HEK293 (cell line): ENCODE measurements at regions not wholly inside any gene's neighbourhood (a gene's known extent, or its start where the extent isn't known, plus 50 kb on each side); places are given as distances from the start of the nearest gene placed in this dataset.

ENCODE experiments used
- CTCF ChIA-PET: fragments of 350-600 bp; formaldehyde crosslinking; extraction: SDS; loops from one replicate; lab custom pipeline; 2021; ENCODE audit warnings: antibody characterized with exemption; lab: Yijun Ruan, JAX
- POLR2A ChIA-PET: fragments of 300-600 bp; formaldehyde crosslinking; extraction: SDS; loops from one replicate; lab custom pipeline; 2020; ENCODE audit warnings: antibody characterized with exemption, inconsistent platforms; lab: Yijun Ruan, JAX
- H3K27ac ChIP-seq: fragments of 200-500 bp; sonication (Bioruptor generic); 2 replicates; pipeline ENCODE4 v1.5.1; 2014; ENCODE audit warnings: low read depth, low read length, control low read depth, inconsistent platforms; ENCODE audit errors: extremely low read depth
- H3K36me3 ChIP-seq, 2 experiments: fragments of 200-500 bp in 1 of 2; sonication (Bioruptor generic) in 1 of 2; 1 replicate in 1 of 2; 2 replicates in 1 of 2; pipeline ENCODE4 v1.5.1; 2014 to 2017; ENCODE audit warnings: inconsistent platforms in 2 of 2, low read length in 2 of 2; ENCODE audit not compliant: control insufficient read depth in 2 of 2, insufficient read depth in 1 of 2
- H3K4me1 ChIP-seq: fragments of 200-500 bp; sonication (Bioruptor generic); 2 replicates; pipeline ENCODE4 v1.5.1; 2014; ENCODE audit warnings: mild to moderate bottlenecking, low read length, inconsistent platforms; ENCODE audit not compliant: control insufficient read depth, insufficient read depth
- H3K4me3 ChIP-seq: 2 replicates; pipeline ENCODE4 v1.5.1; 2011; ENCODE audit warnings: low read depth, mild to moderate bottlenecking, control low read depth, low read length, moderate library complexity
- H3K9me3 ChIP-seq: fragments of 200-500 bp; sonication (Bioruptor generic); 2 replicates; pipeline ENCODE4 v1.5.1; 2014; ENCODE audit warnings: low read depth, low read length, inconsistent platforms; ENCODE audit not compliant: control insufficient read depth, insufficient read depth
- GLIS1 ChIP-seq: fragments of 450-650 bp; formaldehyde crosslinking; IDR thresholded peaks from 2 replicates; pipeline ENCODE4 v1.5.1; 2016; ENCODE audit warnings: missing biosample characterization, missing genetic modification characterization
- KLF10 ChIP-seq: fragments of 450-650 bp; IDR thresholded peaks from 2 replicates; pipeline ENCODE4 v1.5.1; 2018; ENCODE audit warnings: missing biosample characterization, mild to moderate bottlenecking, missing genetic modification characterization
- ZBTB1 ChIP-seq: fragments of 450-650 bp; formaldehyde crosslinking; IDR thresholded peaks from 2 replicates; pipeline ENCODE4 v1.5.1; 2016; ENCODE audit warnings: missing biosample characterization, missing genetic modification characterization
- ZBTB21 ChIP-seq: fragments of 450-650 bp; formaldehyde crosslinking; IDR thresholded peaks from 2 replicates; pipeline ENCODE4 v1.5.1; 2017; ENCODE audit warnings: missing biosample characterization, missing genetic modification characterization
- ZNF155 ChIP-seq: fragments of 450-650 bp; formaldehyde crosslinking; IDR thresholded peaks from 2 replicates; pipeline ENCODE4 v1.5.1; 2016; ENCODE audit warnings: missing biosample characterization, missing genetic modification characterization
- ZNF214 ChIP-seq: fragments of 450-650 bp; formaldehyde crosslinking; IDR thresholded peaks from 2 replicates; pipeline ENCODE4 v1.5.1; 2017; ENCODE audit warnings: missing biosample characterization, mild to moderate bottlenecking, missing genetic modification characterization, borderline replicate concordance
- ZNF350 ChIP-seq: fragments of 450-650 bp; formaldehyde crosslinking; IDR thresholded peaks from 2 replicates; pipeline ENCODE4 v1.5.0; 2017; ENCODE audit warnings: missing biosample characterization, mild to moderate bottlenecking, missing genetic modification characterization
- ZNF423 ChIP-seq: fragments of 450-650 bp; formaldehyde crosslinking; IDR thresholded peaks from 2 replicates; pipeline ENCODE4 v1.5.1; 2016; ENCODE audit warnings: missing biosample characterization, missing genetic modification characterization
- ZNF501 ChIP-seq: fragments of 450-650 bp; formaldehyde crosslinking; IDR thresholded peaks from 2 replicates; pipeline ENCODE4 v1.5.1; 2016; ENCODE audit warnings: missing biosample characterization, missing genetic modification characterization
- ZNF600 ChIP-seq: fragments of 450-650 bp; formaldehyde crosslinking; IDR thresholded peaks from 2 replicates; pipeline ENCODE4 v1.5.1; 2016; ENCODE audit warnings: missing biosample characterization, missing genetic modification characterization
- ZNF792 ChIP-seq: fragments of 450-650 bp; formaldehyde crosslinking; IDR thresholded peaks from 2 replicates; pipeline ENCODE4 v1.5.1; 2016; ENCODE audit warnings: missing biosample characterization, missing genetic modification characterization
- ZSCAN30 ChIP-seq: fragments of 450-650 bp; IDR thresholded peaks from 2 replicates; pipeline ENCODE4 v1.5.1; 2018; ENCODE audit warnings: missing biosample characterization, mild to moderate bottlenecking, missing genetic modification characterization, moderate library complexity
- TF ChIP-seq, protein P1 (sequence below): fragments of 450-650 bp; formaldehyde crosslinking; IDR thresholded peaks from 2 replicates; pipeline ENCODE4 v1.5.1; 2016; ENCODE audit warnings: missing biosample characterization, missing genetic modification characterization
- TF ChIP-seq, protein P2 (sequence below): fragments of 450-650 bp; formaldehyde crosslinking; IDR thresholded peaks from 2 replicates; pipeline ENCODE4 v1.5.1; 2016; ENCODE audit warnings: missing biosample characterization, missing genetic modification characterization
- TF ChIP-seq, protein P3 (sequence below): sonication (generic); formaldehyde crosslinking; IDR thresholded peaks from 2 replicates; pipeline ENCODE4 v1.8.1; 2022; ENCODE audit warnings: mild to moderate bottlenecking, moderate library complexity, missing genetic modification reagents
- TF ChIP-seq, protein P4 (sequence below): fragments of 450-650 bp; formaldehyde crosslinking; IDR thresholded peaks from 2 replicates; pipeline ENCODE4 v1.5.1; 2016; ENCODE audit warnings: missing biosample characterization, missing genetic modification characterization
- TF ChIP-seq, protein P5 (sequence below): fragments of 450-650 bp; formaldehyde crosslinking; IDR thresholded peaks from 2 replicates; pipeline ENCODE4 v1.5.1; 2016; ENCODE audit warnings: missing biosample characterization, missing genetic modification characterization
- TF ChIP-seq, protein P6 (sequence below): fragments of 450-650 bp; formaldehyde crosslinking; IDR thresholded peaks from 2 replicates; pipeline ENCODE4 v1.5.1; 2016; ENCODE audit warnings: missing biosample characterization, missing genetic modification characterization, low read depth

DNA sequence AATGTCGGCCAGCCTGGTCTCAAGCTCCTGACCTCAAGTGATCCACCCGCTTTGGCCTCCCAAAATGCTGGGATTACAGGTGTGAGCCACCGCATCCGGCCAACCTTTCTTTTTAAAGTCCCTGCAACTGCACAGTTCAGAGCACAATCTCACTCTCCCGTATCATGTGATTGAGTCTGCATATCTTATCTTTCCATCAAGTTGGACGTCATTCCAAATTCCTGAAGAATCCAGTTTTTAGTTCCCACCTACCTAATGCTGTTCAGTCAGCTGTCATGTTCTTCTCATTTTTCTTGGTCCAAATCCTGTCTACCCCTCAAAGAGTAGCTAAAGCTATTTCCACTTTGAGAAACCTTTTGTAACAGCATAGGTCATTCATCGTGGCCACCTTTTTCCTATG is 110.8 kb upstream of the FBXO11 start:
- no peak for TF ChIP-seq ZNF350
- TF ChIP-seq, protein P1, sequence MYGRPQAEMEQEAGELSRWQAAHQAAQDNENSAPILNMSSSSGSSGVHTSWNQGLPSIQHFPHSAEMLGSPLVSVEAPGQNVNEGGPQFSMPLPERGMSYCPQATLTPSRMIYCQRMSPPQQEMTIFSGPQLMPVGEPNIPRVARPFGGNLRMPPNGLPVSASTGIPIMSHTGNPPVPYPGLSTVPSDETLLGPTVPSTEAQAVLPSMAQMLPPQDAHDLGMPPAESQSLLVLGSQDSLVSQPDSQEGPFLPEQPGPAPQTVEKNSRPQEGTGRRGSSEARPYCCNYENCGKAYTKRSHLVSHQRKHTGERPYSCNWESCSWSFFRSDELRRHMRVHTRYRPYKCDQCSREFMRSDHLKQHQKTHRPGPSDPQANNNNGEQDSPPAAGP (tag by site-specific recombination) = no peak
- no peak for TF ChIP-seq ZNF214 (tag by site-specific recombination)
- no peak for TF ChIP-seq ZNF155 (tag by site-specific recombination)
- no peak for TF ChIP-seq ZNF792 (tag by site-specific recombination)
- TF ChIP-seq ZNF423 (tag by site-specific recombination) = no peak
- TF ChIP-seq ZNF600 (tag by site-specific recombination) = no peak
- no peak for TF ChIP-seq KLF10 (tag by site-specific recombination)
- no peak for TF ChIP-seq ZNF501 (tag by site-specific recombination)
- TF ChIP-seq ZBTB21 (tag by site-specific recombination) = no peak
- TF ChIP-seq, protein P2, sequence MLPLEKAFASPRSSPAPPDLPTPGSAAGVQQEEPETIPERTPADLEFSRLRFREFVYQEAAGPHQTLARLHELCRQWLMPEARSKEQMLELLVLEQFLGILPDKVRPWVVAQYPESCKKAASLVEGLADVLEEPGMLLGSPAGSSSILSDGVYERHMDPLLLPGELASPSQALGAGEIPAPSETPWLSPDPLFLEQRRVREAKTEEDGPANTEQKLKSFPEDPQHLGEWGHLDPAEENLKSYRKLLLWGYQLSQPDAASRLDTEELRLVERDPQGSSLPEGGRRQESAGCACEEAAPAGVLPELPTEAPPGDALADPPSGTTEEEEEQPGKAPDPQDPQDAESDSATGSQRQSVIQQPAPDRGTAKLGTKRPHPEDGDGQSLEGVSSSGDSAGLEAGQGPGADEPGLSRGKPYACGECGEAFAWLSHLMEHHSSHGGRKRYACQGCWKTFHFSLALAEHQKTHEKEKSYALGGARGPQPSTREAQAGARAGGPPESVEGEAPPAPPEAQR (tag by site-specific recombination) = no peak
- TF ChIP-seq, protein P3, sequence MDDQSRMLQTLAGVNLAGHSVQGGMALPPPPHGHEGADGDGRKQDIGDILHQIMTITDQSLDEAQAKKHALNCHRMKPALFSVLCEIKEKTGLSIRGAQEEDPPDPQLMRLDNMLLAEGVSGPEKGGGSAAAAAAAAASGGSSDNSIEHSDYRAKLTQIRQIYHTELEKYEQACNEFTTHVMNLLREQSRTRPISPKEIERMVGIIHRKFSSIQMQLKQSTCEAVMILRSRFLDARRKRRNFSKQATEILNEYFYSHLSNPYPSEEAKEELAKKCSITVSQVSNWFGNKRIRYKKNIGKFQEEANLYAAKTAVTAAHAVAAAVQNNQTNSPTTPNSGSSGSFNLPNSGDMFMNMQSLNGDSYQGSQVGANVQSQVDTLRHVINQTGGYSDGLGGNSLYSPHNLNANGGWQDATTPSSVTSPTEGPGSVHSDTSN = no peak
- TF ChIP-seq, protein P4, sequence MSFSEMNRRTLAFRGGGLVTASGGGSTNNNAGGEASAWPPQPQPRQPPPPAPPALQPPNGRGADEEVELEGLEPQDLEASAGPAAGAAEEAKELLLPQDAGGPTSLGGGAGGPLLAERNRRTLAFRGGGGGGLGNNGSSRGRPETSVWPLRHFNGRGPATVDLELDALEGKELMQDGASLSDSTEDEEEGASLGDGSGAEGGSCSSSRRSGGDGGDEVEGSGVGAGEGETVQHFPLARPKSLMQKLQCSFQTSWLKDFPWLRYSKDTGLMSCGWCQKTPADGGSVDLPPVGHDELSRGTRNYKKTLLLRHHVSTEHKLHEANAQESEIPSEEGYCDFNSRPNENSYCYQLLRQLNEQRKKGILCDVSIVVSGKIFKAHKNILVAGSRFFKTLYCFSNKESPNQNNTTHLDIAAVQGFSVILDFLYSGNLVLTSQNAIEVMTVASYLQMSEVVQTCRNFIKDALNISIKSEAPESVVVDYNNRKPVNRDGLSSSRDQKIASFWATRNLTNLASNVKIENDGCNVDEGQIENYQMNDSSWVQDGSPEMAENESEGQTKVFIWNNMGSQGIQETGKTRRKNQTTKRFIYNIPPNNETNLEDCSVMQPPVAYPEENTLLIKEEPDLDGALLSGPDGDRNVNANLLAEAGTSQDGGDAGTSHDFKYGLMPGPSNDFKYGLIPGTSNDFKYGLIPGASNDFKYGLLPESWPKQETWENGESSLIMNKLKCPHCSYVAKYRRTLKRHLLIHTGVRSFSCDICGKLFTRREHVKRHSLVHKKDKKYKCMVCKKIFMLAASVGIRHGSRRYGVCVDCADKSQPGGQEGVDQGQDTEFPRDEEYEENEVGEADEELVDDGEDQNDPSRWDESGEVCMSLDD = no peak
- TF ChIP-seq, protein P5, sequence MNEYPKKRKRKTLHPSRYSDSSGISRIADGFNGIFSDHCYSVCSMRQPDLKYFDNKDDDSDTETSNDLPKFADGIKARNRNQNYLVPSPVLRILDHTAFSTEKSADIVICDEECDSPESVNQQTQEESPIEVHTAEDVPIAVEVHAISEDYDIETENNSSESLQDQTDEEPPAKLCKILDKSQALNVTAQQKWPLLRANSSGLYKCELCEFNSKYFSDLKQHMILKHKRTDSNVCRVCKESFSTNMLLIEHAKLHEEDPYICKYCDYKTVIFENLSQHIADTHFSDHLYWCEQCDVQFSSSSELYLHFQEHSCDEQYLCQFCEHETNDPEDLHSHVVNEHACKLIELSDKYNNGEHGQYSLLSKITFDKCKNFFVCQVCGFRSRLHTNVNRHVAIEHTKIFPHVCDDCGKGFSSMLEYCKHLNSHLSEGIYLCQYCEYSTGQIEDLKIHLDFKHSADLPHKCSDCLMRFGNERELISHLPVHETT = no peak
- TF ChIP-seq, protein P6, sequence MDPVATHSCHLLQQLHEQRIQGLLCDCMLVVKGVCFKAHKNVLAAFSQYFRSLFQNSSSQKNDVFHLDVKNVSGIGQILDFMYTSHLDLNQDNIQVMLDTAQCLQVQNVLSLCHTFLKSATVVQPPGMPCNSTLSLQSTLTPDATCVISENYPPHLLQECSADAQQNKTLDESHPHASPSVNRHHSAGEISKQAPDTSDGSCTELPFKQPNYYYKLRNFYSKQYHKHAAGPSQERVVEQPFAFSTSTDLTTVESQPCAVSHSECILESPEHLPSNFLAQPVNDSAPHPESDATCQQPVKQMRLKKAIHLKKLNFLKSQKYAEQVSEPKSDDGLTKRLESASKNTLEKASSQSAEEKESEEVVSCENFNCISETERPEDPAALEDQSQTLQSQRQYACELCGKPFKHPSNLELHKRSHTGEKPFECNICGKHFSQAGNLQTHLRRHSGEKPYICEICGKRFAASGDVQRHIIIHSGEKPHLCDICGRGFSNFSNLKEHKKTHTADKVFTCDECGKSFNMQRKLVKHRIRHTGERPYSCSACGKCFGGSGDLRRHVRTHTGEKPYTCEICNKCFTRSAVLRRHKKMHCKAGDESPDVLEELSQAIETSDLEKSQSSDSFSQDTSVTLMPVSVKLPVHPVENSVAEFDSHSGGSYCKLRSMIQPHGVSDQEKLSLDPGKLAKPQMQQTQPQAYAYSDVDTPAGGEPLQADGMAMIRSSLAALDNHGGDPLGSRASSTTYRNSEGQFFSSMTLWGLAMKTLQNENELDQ (tag by site-specific recombination) = no peak
- no peak for TF ChIP-seq ZBTB1 (tag by site-specific recombination)
- no peak for TF ChIP-seq ZSCAN30
- no peak for TF ChIP-seq GLIS1
- POLR2A ChIA-PET = no interaction called here
- no peaks in the 10 kb centered on the region for H3K4me1 ChIP-seq
- no peaks in the 10 kb centered on the region for H3K9me3 ChIP-seq
- no peak overlapping the region for H3K4me3 ChIP-seq
- no peak overlapping the region for H3K27ac ChIP-seq
- CTCF ChIA-PET = interaction anchor here (0.6 to 1.4 kb wide), 4 partner anchors 9 to 219 kb away, joined by 3 read pairs; no protein-coding TSS in a partner anchor
- H3K36me3 ChIP-seq = no peaks in the 10 kb centered on the region
